Prostate gland (tissue), 2 donors: ENCODE measurements at regions not wholly inside any gene's neighbourhood (a gene's known extent, or its start where the extent isn't known, plus 50 kb on each side); places are given as distances from the start of the nearest gene placed in this dataset.

ENCODE experiments used
- DNase-seq: peaks from one replicate; pipeline ENCODE4 v3.0.0-alpha.2; 2019; ENCODE audit warnings: low spot score
- H3K27ac ChIP-seq, 2 donors: fragments of 200-600 bp; sonication (generic); 2 replicates each; pipeline ENCODE4 v1.5.1; 2017 to 2019
- H3K27me3 ChIP-seq: fragments of 200-600 bp; sonication (generic); replicated peaks from 2 replicates; pipeline ENCODE4 v1.5.1; 2019; ENCODE audit not compliant: insufficient read depth
- H3K36me3 ChIP-seq, 2 donors: fragments of 200-600 bp; sonication (generic); 1 replicate in 1 of 2; 2 replicates in 1 of 2; pipeline versions ENCODE4 v1.5.1 to v1.8.1; 2017 to 2019
- H3K4me1 ChIP-seq: fragments of 200-600 bp; sonication (generic); replicated peaks from 2 replicates; pipeline ENCODE4 v1.5.1; 2019
- H3K4me3 ChIP-seq, 2 donors: fragments of 200-600 bp; sonication (generic); 2 replicates each; pipeline ENCODE4 v1.5.1; 2017 to 2019
- H3K9me3 ChIP-seq: fragments of 200-600 bp; sonication (generic); 2 replicates; pipeline ENCODE4 v1.5.1; 2017
- CTCF ChIP-seq, 4 experiments: fragments of 200-600 bp in 2 of 4; fragments of 450-650 bp in 2 of 4; sonication (generic) in 2 of 4; IDR thresholded peaks; 1 replicate in 3 of 4; 2 replicates in 1 of 4; pipeline ENCODE4 v1.5.1; 2016 to 2019; ENCODE audit warnings: antibody characterized with exemption in 4 of 4, mild to moderate bottlenecking in 2 of 4, moderate library complexity in 2 of 4
- POLR2A ChIP-seq: fragments of 450-650 bp; IDR thresholded peaks from one replicate; pipeline ENCODE4 v1.6.1; 2016; ENCODE audit warnings: antibody characterized with exemption, mild to moderate bottlenecking
- POLR2AphosphoS5 ChIP-seq: sonication (generic); formaldehyde crosslinking; IDR thresholded peaks from one replicate; pipeline ENCODE4 v1.6.1; 2017; ENCODE audit warnings: antibody characterized with exemption
- WGBS: methylation state at CpG from one replicate; pipeline ENCODE4 v1.1.5; 2018; 5-methylcytosine and 5-hydroxymethylcytosine counted together
- intact Hi-C: fragments of 100-400 bp; cut with DNase I; formaldehyde crosslinking; loops from one replicate; pipeline ENCODE4 v1.14.2; 2022

- WGBS: 73% methylated on average over 2 of the region's 2 CpGs
These were observed 377.3 kb downstream of the PDCD6IP start for GRCh38 chr3:34175636-34176176.

GRCh38 chr3:34176723-34177122, 378.3 kb downstream of the PDCD6IP start:
- Histone ChIP-seq H3K36me3 (no peaks in the 10 kb centered on the region), H3K4me1 (no peaks in the 10 kb centered on the region), H3K27ac (no peak overlapping the region), H3K9me3 (no peaks in the 10 kb centered on the region), H3K27me3 (no peaks in the 10 kb centered on the region), H3K4me3 (no peak overlapping the region)
- no peak for DNase-seq
- intact Hi-C loops: no loop called here
- TF ChIP-seq CTCF (IDR thresholded peaks at IDR 0.05) (no peak), POLR2AphosphoS5 (no peak), POLR2A (no peak)

More at GRCh38 chr3:34175636-34176176, 377.3 kb downstream of the PDCD6IP start:
- no peaks in the 10 kb centered on the region for H3K27me3 ChIP-seq
- no peaks in the 10 kb centered on the region for H3K36me3 ChIP-seq
- no peak overlapping the region for H3K4me3 ChIP-seq
- H3K27ac ChIP-seq: no peak overlapping the region
- DNase-seq: no peak
- intact Hi-C loops: no loop called here
- TF ChIP-seq POLR2AphosphoS5: no peak
- no peak for TF ChIP-seq POLR2A
- TF ChIP-seq CTCF (IDR thresholded peaks at IDR 0.05): no peak
- H3K4me1 ChIP-seq: no peaks in the 10 kb centered on the region
- H3K9me3 ChIP-seq: no peaks in the 10 kb centered on the region

- no peaks in the 10 kb centered on the region for H3K27me3 ChIP-seq
- no peak for DNase-seq
- whole genome bisulfite sequencing: 80% methylated on average over 2 of the region's 2 CpGs
- no peaks in the 10 kb centered on the region for H3K4me1 ChIP-seq
- no peak overlapping the region for H3K27ac ChIP-seq
- H3K4me3 ChIP-seq: no peak overlapping the region
- TF ChIP-seq CTCF (IDR thresholded peaks at IDR 0.05) (no peak), POLR2AphosphoS5 (no peak), POLR2A (no peak)
- H3K9me3 ChIP-seq: no peaks in the 10 kb centered on the region
- intact Hi-C loops: no loop called here
- no peaks in the 10 kb centered on the region for H3K36me3 ChIP-seq
These were observed 380.0 kb downstream of the PDCD6IP start for GRCh38 chr3:34178415-34178814.

GRCh38 chr3:34179716-34180115, 381.3 kb downstream of the PDCD6IP start:
- intact Hi-C loops: no loop called here
- H3K9me3 ChIP-seq: no peaks in the 10 kb centered on the region
- H3K36me3 ChIP-seq: no peaks in the 10 kb centered on the region
- no peak overlapping the region for H3K27ac ChIP-seq
- no peak for DNase-seq
- H3K27me3 ChIP-seq: no peaks in the 10 kb centered on the region
- TF ChIP-seq POLR2A: no peak
- no peak overlapping the region for H3K4me3 ChIP-seq
- H3K4me1 ChIP-seq: no peaks in the 10 kb centered on the region

GRCh38 chr3:34180532-34180931, 382.1 kb downstream of the PDCD6IP start:
- DNase-seq: no peak

More at GRCh38 chr3:34180532-34180931, 382.1 kb downstream of the PDCD6IP start:
- no peaks in the 10 kb centered on the region for H3K9me3 ChIP-seq
- WGBS: 91% methylated on average over 2 of the region's 2 CpGs
- H3K27me3 ChIP-seq: no peaks in the 10 kb centered on the region
- no peak overlapping the region for H3K27ac ChIP-seq
- H3K4me3 ChIP-seq: no peak overlapping the region
- no peak for TF ChIP-seq CTCF (IDR thresholded peaks at IDR 0.05)
- no peak for TF ChIP-seq POLR2AphosphoS5
- no peak for TF ChIP-seq POLR2A
- intact Hi-C loops: no loop called here
- no peaks in the 10 kb centered on the region for H3K36me3 ChIP-seq
- no peaks in the 10 kb centered on the region for H3K4me1 ChIP-seq
